ENCODE measurements at regions not wholly inside any gene's neighbourhood (a gene's known extent, or its start where the extent isn't known, plus 50 kb on each side); places are given as distances from the start of the nearest gene placed in this dataset.

GRCh38 chr7:118689403-118689802 lies 464.9 kb downstream of the ANKRD7 start:
- TF ChIP-seq CTCF (IDR thresholded peaks at IDR 0.05; ENCODE audit: insufficient read depth, low read length) (no peak), GABPA (IDR thresholded peaks at IDR 0.05; ENCODE audit: low read depth) (no peak), SPI1 (IDR thresholded peaks at IDR 0.05; ENCODE audit: borderline replicate concordance, low read depth) (no peak), REST (IDR thresholded peaks at IDR 0.05; ENCODE audit: insufficient replicate concordance, low read depth) (no peak), POLR2AphosphoS5 (IDR thresholded peaks at IDR 0.05; ENCODE audit: low read depth) (no peak)
- H3K27me3 ChIP-seq (ENCODE audit: insufficient read depth, poor library complexity, severe bottlenecking), result no peaks in the 10 kb centered on the region
- H3K4me3 ChIP-seq (replicated peaks; ENCODE audit: insufficient read depth, low read length), result no peak overlapping the region
- H3K27ac ChIP-seq (replicated peaks), result no peak overlapping the region
- no peak for DNase-seq (ENCODE audit: low read depth in 1 of 2, low spot score in 1 of 2)

- no peaks in the 10 kb centered on the region for H3K27me3 ChIP-seq (ENCODE audit: insufficient read depth, poor library complexity, severe bottlenecking)
- TF ChIP-seq GABPA (IDR thresholded peaks at IDR 0.05; ENCODE audit: low read depth) (no peak), POLR2AphosphoS5 (IDR thresholded peaks at IDR 0.05; ENCODE audit: low read depth) (no peak), REST (IDR thresholded peaks at IDR 0.05; ENCODE audit: insufficient replicate concordance, low read depth) (no peak), SPI1 (IDR thresholded peaks at IDR 0.05; ENCODE audit: borderline replicate concordance, low read depth) (no peak), CTCF (IDR thresholded peaks at IDR 0.05; ENCODE audit: insufficient read depth, low read length) (no peak)
- no peak for DNase-seq (ENCODE audit: low read depth in 1 of 2, low spot score in 1 of 2)
- H3K27ac ChIP-seq (replicated peaks), result no peak overlapping the region
- H3K4me3 ChIP-seq (replicated peaks; ENCODE audit: insufficient read depth, low read length), result no peak overlapping the region
Observed at GRCh38 chr7:118696879-118697278, 472.4 kb downstream of the ANKRD7 start.

GRCh38 chr7:118699222-118699621 lies 474.7 kb downstream of the ANKRD7 start:
- H3K27me3 ChIP-seq (ENCODE audit: insufficient read depth, poor library complexity, severe bottlenecking), result no peaks in the 10 kb centered on the region
- DNase-seq (ENCODE audit: low read depth in 1 of 2, low spot score in 1 of 2), result no peak
- H3K27ac ChIP-seq (replicated peaks), result no peak overlapping the region
- TF ChIP-seq POLR2AphosphoS5 (IDR thresholded peaks at IDR 0.05; ENCODE audit: low read depth) (no peak), SPI1 (IDR thresholded peaks at IDR 0.05; ENCODE audit: borderline replicate concordance, low read depth) (no peak), CTCF (IDR thresholded peaks at IDR 0.05; ENCODE audit: insufficient read depth, low read length) (no peak), REST (IDR thresholded peaks at IDR 0.05; ENCODE audit: insufficient replicate concordance, low read depth) (no peak), GABPA (IDR thresholded peaks at IDR 0.05; ENCODE audit: low read depth) (no peak)
- no peak overlapping the region for H3K4me3 ChIP-seq (replicated peaks; ENCODE audit: insufficient read depth, low read length)
